ENCODE measurements at regions not wholly inside any gene's neighbourhood (a gene's known extent, or its start where the extent isn't known, plus 50 kb on each side); places are given as distances from the start of the nearest gene placed in this dataset.

GRCh38 chr13:80726868-80727267 lies 385.9 kb upstream of the SPRY2 start:
- TF ChIP-seq CTCF (IDR thresholded peaks at IDR 0.05), result no peak
- no peak for TF ChIP-seq POLR2A (IDR thresholded peaks at IDR 0.05)
